Fibroblast of pulmonary artery (primary cell): ENCODE measurements at regions not wholly inside any gene's neighbourhood (a gene's known extent, or its start where the extent isn't known, plus 50 kb on each side); places are given as distances from the start of the nearest gene placed in this dataset.
"Not testable (repeated sequence)": the region's sequence is repeated elsewhere in the genome, so short reads cannot be mapped to it uniquely, and the experiment has no call there.

Source experiments
- DNase-seq: peaks from one replicate; pipeline ENCODE4 v3.0.0-alpha.2; 2010; ENCODE audit warnings: low read depth
- H3K4me3 ChIP-seq: replicated peaks from 2 replicates; pipeline ENCODE4 v1.5.1; 2011; ENCODE audit warnings: low read depth, mild to moderate bottlenecking, control low read depth, low read length, moderate library complexity
- TF ChIP-seq, protein P1 (sequence below): IDR thresholded peaks from 2 replicates; pipeline ENCODE4 v1.5.1; 2011; ENCODE audit warnings: mild to moderate bottlenecking, control low read depth, low read length, inconsistent platforms; ENCODE audit errors: missing control alignments

DNA sequence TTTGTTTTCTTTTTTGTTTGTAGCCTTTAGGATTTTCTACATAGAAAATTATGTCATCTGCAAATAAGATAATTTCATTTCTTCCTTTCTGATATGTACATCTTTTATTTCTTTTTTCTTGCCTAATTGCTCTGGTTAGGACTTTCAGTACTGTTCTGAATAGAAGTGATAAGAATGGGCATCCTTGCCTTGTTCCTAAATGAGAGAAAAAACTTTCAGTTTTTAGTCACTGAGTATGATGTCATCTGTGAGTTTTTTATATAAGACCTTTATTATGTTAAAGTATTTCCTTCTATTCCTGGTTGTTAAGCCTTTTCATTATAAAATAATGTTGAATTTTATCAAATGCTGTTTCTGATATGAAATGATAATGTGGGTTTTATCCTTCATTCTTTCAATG, 76.0 kb upstream of the SLC35F3 start:
- DNase-seq = no peak
- TF ChIP-seq, protein P1, sequence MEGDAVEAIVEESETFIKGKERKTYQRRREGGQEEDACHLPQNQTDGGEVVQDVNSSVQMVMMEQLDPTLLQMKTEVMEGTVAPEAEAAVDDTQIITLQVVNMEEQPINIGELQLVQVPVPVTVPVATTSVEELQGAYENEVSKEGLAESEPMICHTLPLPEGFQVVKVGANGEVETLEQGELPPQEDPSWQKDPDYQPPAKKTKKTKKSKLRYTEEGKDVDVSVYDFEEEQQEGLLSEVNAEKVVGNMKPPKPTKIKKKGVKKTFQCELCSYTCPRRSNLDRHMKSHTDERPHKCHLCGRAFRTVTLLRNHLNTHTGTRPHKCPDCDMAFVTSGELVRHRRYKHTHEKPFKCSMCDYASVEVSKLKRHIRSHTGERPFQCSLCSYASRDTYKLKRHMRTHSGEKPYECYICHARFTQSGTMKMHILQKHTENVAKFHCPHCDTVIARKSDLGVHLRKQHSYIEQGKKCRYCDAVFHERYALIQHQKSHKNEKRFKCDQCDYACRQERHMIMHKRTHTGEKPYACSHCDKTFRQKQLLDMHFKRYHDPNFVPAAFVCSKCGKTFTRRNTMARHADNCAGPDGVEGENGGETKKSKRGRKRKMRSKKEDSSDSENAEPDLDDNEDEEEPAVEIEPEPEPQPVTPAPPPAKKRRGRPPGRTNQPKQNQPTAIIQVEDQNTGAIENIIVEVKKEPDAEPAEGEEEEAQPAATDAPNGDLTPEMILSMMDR = no peak
- H3K4me3 ChIP-seq = no peak overlapping the region

DNA sequence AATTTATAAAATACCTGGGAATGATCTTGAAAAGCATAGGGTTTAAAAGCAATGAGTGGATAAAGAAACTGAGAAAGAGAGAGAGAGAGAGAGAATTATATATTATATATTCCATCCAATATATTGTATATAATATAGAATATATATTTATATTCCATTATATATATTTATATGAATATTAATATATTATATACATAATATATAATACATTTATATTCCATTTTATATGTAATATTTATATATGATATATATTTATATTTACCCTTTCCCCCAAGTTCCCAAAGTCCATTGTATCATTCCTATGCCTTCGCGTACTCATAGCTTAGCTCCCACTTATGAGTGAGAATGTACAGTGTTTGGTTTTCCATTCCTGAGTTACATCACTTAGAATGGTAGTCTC, 69.9 kb upstream of the SLC35F3 start:
- DNase-seq = no peak
- TF ChIP-seq, protein P1 = no peak
- no peak overlapping the region for H3K4me3 ChIP-seq

DNA sequence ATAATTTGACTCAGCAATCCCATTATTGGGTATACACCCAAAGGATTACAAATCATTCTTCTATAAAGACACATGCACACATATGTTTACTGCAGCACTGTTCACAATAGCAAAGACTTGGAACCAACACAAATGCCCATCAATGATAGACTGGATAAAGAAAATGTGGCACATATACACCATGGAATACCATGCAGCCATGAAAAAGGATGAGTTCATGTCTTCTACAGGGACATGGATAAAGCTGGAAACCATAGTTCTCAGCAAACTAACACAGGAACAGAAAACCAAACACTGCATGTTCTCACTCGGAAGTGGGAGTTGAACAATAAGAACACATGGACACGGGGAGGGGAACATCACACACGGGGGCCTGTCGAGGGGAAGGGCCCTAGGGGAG, 66.3 kb upstream of the SLC35F3 start:
- DNase-seq, H3K4me3 ChIP-seq: not testable (repeated sequence)

DNA sequence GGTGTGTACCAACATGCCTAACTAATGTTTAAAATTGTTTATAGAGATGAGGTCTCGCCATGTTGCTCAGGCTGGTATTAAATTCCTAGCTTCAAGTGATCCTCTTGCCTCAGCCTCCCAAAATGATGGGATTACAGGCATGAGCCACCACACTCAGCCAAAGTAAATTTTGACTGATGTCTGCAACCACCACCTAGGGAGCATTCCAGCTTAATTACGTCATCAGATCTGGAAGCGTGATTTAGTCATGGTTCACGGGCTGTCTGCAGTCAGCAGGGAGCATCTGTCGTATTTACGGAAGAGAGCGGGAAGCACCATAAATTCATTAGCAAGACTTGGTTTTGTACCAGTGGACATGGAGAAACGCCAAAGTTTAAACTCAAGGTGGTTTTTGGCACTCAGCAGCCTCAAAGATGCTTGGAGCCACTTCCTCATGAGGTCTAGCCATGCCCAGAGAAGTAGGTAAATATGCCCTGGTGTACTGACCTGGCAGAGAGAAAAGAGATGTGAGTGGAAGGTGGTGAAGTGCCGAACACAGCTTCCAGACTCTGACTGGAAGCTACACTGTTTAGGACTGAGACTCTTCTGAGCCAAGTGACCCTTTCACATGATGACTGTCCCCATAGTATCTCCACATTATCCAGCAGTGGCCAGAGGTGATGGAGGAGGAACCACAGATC, 60.8 kb upstream of the SLC35F3 start:
- TF ChIP-seq, protein P1 = no peak
- no peak for DNase-seq
- no peak overlapping the region for H3K4me3 ChIP-seq

DNA sequence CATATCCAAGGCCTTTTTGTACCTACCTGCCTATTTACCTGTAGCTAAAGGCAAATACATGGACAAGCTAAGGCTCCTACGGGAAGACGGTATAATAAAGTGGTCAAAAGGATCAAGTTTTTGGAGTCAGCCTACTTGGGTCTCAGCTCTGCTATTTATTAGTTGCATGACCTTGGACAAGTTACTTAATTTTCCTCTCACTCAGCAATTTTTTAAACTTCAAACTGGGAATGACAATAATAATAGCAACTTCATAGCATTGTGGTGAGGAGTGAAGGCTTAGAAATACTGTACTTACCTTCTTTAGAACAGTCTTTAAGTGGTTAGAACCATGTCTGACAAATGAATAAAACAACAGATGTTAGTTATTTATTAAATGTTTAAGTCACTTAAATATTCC, 60.2 kb upstream of the SLC35F3 start:
- TF ChIP-seq, protein P1 = no peak
- DNase-seq = no peak
- no peak overlapping the region for H3K4me3 ChIP-seq

DNA sequence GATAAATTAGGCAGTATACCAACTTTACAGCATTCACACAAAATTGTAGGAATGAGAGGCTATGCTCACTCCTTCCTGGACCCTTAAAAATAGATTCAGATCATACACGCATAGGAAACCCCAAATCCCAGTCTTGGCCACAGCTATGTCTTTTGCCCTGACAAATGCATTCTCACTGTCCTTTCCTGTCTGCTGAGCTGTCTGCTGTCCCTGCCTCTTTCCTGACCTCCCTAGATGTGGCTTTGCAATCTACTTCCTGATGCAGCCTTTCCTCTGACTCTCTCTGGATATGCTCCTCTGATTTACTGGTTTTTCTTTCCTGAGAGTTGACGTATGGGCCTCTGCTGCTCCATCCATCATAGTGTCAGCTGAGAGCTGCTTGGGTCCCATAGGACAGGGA, 59.8 kb upstream of the SLC35F3 start:
- H3K4me3 ChIP-seq = no peak overlapping the region
- TF ChIP-seq, protein P1 = no peak
- DNase-seq = no peak
